ENCODE measurements at regions not wholly inside any gene's neighbourhood (a gene's known extent, or its start where the extent isn't known, plus 50 kb on each side); places are given as distances from the start of the nearest gene placed in this dataset.

DNA sequence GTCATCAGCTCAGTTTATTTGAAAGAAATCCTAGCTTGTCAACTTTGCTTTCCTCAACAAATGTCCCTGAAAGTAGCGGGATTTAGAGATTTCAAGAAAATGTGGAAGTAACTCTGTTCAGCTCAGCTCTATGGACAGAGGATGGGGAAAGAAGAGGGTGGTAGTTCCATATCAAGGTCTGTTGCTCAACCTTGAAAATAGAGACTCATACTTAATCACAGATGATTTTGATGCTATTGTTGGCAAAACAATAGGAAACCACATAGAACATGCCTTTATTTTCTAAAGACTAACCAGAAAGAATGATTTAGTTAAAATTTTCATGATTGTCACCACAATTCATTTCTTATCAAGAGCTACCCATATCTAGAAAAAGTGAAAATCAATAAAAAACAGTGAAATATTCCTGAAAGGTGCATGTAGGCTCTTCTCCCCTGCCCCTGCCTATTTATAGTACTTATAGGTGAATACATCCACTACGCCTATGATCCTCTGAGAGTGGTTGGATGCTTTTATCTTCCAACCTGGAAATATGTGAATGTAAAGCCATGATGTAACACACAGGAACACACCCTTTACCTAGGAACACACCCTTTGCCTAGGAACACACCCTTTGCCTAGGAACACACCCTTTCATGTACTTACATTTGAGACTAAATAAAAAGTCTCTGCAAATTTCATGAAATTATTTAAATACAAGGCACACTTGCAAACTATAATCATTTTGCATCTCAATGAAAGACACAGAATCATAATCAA is 65.8 kb downstream of the ETAA1 start:
- Histone ChIP-seq H3K36me3 (ENCODE audit: control insufficient read depth, insufficient read depth, low read length) (no peaks in the 10 kb centered on the region), H3K4me3 (replicated peaks; ENCODE audit: low read depth, low read length) (no peak overlapping the region), H3K27me3 (replicated peaks; ENCODE audit: control insufficient read depth, insufficient read depth, low read length) (no peaks in the 10 kb centered on the region)
- no peak for DNase-seq (ENCODE audit: extremely low read depth, insufficient read length)
- no peak for TF ChIP-seq CTCF (IDR thresholded peaks at IDR 0.05; ENCODE audit: insufficient read depth, low read length, poor library complexity, severe bottlenecking)

- TF ChIP-seq CTCF (IDR thresholded peaks at IDR 0.05; ENCODE audit: insufficient read depth, low read length, poor library complexity, severe bottlenecking) = no peak
- no peaks in the 10 kb centered on the region for H3K36me3 ChIP-seq (ENCODE audit: control insufficient read depth, insufficient read depth, low read length)
- H3K27me3 ChIP-seq (replicated peaks; ENCODE audit: control insufficient read depth, insufficient read depth, low read length) = no peaks in the 10 kb centered on the region
- no peak for DNase-seq (ENCODE audit: extremely low read depth, insufficient read length)
- H3K4me3 ChIP-seq (replicated peaks; ENCODE audit: low read depth, low read length) = no peak overlapping the region
These were observed 66.7 kb downstream of the ETAA1 start for GRCh38 chr2:67463810-67464209.

- H3K36me3 ChIP-seq (ENCODE audit: control insufficient read depth, insufficient read depth, low read length) = no peaks in the 10 kb centered on the region
- DNase-seq (ENCODE audit: extremely low read depth, insufficient read length) = no peak
- no peak overlapping the region for H3K4me3 ChIP-seq (replicated peaks; ENCODE audit: low read depth, low read length)
- TF ChIP-seq CTCF (IDR thresholded peaks at IDR 0.05; ENCODE audit: insufficient read depth, low read length, poor library complexity, severe bottlenecking) = no peak
- no peaks in the 10 kb centered on the region for H3K27me3 ChIP-seq (replicated peaks; ENCODE audit: control insufficient read depth, insufficient read depth, low read length)
These were observed 68.5 kb downstream of the ETAA1 start for GRCh38 chr2:67465623-67466022.

GRCh38 chr2:67466734-67467133 is 69.6 kb downstream of the ETAA1 start:
- Histone ChIP-seq H3K27me3 (replicated peaks; ENCODE audit: control insufficient read depth, insufficient read depth, low read length) (no peaks in the 10 kb centered on the region), H3K36me3 (ENCODE audit: control insufficient read depth, insufficient read depth, low read length) (no peaks in the 10 kb centered on the region), H3K4me3 (replicated peaks; ENCODE audit: low read depth, low read length) (no peak overlapping the region)
- no peak for DNase-seq (ENCODE audit: extremely low read depth, insufficient read length)
- no peak for TF ChIP-seq CTCF (IDR thresholded peaks at IDR 0.05; ENCODE audit: insufficient read depth, low read length, poor library complexity, severe bottlenecking)

- H3K36me3 ChIP-seq (ENCODE audit: control insufficient read depth, insufficient read depth, low read length) = no peaks in the 10 kb centered on the region
- H3K27me3 ChIP-seq (replicated peaks; ENCODE audit: control insufficient read depth, insufficient read depth, low read length) = no peaks in the 10 kb centered on the region
- no peak for TF ChIP-seq CTCF (IDR thresholded peaks at IDR 0.05; ENCODE audit: insufficient read depth, low read length, poor library complexity, severe bottlenecking)
- no peak for DNase-seq (ENCODE audit: extremely low read depth, insufficient read length)
- H3K4me3 ChIP-seq (replicated peaks; ENCODE audit: low read depth, low read length) = no peak overlapping the region
These were observed 74.5 kb downstream of the ETAA1 start for GRCh38 chr2:67471681-67472080.
